GM10266 (cell line): ENCODE measurements at regions not wholly inside any gene's neighbourhood (a gene's known extent, or its start where the extent isn't known, plus 50 kb on each side); places are given as distances from the start of the nearest gene placed in this dataset.

Source experiments
- DNase-seq: peaks from one replicate; pipeline ENCODE4 v3.0.0; 2012; ENCODE audit errors: extremely low spot score
- TF ChIP-seq, protein P1 (sequence below): IDR thresholded peaks from 2 replicates; pipeline ENCODE4 v1.5.1; 2012; ENCODE audit warnings: mild to moderate bottlenecking, low read depth; ENCODE audit not compliant: control insufficient read depth, insufficient read depth; ENCODE audit errors: missing control alignments

DNA sequence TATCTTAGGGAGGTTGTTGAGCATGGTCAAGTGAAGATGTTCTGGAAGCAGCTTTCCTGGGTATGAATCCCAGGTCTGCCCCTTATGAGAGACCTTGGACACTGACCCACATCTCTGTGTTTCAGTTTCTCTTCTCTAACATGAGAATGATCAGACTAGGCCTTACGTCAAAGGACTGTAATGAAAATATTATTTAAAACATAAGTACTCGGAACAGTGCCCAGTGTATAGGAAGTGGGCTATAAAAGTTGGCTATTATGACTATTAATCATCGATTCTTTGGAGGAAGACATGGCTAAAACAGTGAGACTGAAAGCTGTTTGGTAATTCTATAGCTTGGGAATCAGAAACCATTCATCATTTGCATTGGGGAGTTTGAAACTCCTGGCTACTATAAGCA lies 65.3 kb upstream of the MYO10 start:
- no peak for DNase-seq
- TF ChIP-seq, protein P1, sequence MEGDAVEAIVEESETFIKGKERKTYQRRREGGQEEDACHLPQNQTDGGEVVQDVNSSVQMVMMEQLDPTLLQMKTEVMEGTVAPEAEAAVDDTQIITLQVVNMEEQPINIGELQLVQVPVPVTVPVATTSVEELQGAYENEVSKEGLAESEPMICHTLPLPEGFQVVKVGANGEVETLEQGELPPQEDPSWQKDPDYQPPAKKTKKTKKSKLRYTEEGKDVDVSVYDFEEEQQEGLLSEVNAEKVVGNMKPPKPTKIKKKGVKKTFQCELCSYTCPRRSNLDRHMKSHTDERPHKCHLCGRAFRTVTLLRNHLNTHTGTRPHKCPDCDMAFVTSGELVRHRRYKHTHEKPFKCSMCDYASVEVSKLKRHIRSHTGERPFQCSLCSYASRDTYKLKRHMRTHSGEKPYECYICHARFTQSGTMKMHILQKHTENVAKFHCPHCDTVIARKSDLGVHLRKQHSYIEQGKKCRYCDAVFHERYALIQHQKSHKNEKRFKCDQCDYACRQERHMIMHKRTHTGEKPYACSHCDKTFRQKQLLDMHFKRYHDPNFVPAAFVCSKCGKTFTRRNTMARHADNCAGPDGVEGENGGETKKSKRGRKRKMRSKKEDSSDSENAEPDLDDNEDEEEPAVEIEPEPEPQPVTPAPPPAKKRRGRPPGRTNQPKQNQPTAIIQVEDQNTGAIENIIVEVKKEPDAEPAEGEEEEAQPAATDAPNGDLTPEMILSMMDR: no peak

DNA sequence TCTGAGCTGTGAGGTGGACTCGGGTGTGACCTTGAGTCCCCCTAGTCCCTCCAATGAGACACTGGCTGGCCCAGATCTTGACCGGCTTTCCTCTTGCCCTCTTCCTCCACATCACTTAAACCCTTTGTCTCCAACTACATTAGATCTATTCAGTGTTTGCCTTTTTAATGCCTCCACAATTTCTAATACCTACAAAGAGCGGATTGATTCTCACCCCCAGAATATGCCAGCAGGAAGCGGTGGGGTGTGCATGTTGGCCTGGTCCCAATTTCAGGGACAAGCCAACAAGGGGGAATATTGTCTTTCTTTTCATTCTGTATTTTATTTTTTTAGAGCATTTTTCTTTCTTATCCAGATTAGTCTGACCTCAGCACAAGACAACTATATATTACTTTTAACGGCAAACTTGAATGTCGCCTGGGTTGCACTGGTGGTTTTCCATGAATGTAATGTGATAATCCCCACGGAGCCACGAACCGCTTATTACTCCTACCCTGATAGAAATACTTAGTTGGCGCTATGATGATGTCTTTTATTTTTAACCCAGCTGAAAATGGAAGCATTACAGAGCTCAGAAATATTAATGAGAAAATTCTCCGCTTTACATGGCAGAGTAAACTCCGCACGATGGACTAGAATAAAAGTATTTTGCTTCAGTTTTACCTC lies 68.5 kb upstream of the MYO10 start:
- TF ChIP-seq, protein P1: no peak
- DNase-seq: no peak

DNA sequence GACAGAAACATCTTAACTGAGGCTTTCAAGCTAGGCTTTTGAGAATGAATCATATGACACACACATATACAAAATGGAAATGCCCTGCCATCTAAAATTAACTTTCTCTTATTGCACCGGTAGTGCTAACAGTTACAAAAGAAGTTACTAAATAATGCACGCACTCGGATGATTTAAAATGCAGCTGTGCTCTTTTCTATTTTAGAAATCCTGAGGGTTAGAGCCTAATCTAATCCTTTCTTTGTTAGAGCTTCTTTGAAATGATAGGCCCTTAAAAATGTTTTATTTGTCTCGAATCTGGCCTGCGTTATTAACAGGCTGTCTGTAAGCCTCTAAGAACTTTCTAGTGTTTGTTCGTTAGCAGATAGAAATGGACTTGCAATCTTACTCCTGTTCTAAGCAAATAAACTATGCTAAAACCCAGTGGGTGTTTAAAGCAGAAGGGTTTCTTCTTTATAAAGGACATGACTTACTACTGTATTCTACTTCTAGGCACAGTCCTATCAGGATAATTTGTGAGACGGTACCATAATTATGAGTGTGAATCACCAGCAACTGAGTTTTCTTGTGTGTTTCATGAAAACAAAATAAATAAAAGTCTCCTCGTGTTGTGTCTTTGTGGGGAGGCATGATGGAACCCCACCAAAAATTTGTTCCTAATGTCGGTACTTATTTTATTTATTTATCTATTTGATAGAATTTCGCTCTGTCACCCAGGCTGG lies 69.2 kb upstream of the MYO10 start:
- TF ChIP-seq, protein P1: no peak

DNA sequence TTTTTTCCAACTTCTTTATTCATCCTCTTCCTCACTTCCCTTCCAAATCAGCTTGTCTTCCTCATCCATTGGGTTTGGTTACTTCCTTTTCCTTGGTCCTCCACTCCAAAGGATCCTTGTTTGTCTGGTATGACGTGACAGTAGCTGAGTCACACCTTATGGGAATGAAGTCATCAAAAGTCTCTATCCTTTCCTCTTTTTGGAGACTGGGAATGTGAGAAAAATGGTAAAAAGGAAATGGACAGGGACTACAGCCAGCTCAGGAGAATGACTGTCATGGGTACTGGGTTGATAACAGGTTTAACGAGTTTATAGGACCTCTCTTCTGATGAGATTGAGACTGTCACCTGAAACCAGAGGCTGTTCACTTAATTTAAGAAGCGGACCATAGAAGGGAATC lies 76.2 kb upstream of the MYO10 start:
- TF ChIP-seq, protein P1: no peak
- no peak for DNase-seq

More for the DNA sequence above, 69.2 kb upstream of the MYO10 start:
- no peak for DNase-seq

DNA sequence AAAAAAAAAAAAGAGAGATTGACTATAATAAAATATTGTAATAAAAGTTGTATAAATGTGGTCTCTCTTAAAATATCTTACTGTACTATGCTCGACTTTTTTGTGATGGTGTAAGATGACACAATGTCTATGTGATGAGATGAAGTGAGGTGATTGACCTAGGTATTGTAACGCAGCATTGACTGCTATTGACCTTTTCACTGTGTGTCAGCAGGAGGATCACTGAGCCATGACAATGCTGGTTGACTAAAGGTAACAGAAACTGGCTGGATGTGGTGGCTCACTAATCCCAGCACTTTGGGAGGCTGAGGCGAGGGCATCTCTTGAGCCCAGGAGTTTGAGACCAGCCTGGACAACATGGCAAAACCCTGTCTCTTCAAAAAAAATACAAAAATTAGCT lies 78.6 kb upstream of the MYO10 start:
- no peak for DNase-seq
- TF ChIP-seq, protein P1: no peak

DNA sequence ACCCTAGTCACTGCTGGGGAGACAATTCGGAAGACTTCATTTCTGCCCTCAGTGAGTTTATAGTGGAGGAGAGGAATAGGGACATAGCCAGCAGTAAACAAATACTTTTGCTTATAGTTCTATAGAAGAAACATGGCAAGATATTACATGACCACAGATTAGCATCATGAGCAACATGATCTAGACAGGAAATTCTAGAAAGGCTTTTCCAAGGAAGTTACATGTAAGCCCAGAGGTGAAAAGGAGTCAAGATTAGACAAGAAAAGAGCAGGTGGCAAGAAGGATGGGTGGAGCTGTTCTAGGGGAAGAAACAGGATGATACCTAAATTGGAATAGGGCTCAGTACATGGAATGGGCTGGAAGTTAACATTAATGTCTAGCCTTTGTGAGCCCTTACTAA lies 82.8 kb upstream of the MYO10 start:
- TF ChIP-seq, protein P1: no peak
- no peak for DNase-seq

DNA sequence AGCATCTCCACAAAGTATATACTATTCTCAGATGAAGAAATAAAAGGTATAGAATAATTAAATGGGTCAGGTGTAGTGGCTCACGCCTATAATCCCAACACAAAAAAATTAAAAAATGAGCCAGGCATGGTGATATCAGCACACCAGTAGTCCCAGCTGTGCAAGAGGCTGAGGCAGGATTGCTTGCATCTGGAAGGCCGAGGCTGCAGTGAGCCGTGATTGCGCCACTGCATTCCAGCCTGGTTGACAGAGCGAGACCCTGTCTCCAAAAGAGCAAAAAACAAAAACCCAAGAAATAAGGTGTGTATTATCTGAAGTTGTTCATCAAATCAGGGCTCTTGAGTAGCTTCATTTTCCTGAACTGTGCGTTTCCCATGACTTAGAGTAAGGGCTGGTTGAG lies 83.2 kb upstream of the MYO10 start:
- TF ChIP-seq, protein P1: no peak
- DNase-seq: no peak
